Activated CD4-positive, alpha-beta memory T cell treated with anti-CD3 and anti-CD28 coated beads for 36 hours (primary cell): ENCODE measurements at regions not wholly inside any gene's neighbourhood (a gene's known extent, or its start where the extent isn't known, plus 50 kb on each side); places are given as distances from the start of the nearest gene placed in this dataset.

Experiments
- CTCF ChIA-PET: fragments of 350-600 bp; sonication (Branson Sonifier 250); formaldehyde crosslinking; loops from one replicate; lab custom pipeline; 2021; ENCODE audit warnings: antibody characterized with exemption, inconsistent platforms; lab: Charles Lee
- POLR2A ChIA-PET: fragments of 350-600 bp; sonication (Branson Sonifier 250); formaldehyde crosslinking; loops from one replicate; lab custom pipeline; 2021; ENCODE audit warnings: antibody characterized with exemption; lab: Charles Lee
- DNase-seq: peaks from one replicate; pipeline ENCODE4 v3.0.0-alpha.2; 2020
- H3K27ac Mint-ChIP-seq: one replicate; pipeline ENCODE4 v1.8.0; 2021; ENCODE audit warnings: mixed read lengths
- H3K27me3 Mint-ChIP-seq: one replicate; pipeline ENCODE4 v1.8.0; 2021; ENCODE audit warnings: mixed read lengths
- H3K36me3 Mint-ChIP-seq: one replicate; pipeline ENCODE4 v1.8.0; 2021; ENCODE audit warnings: mixed read lengths
- H3K4me1 Mint-ChIP-seq: one replicate; pipeline ENCODE4 v1.8.0; 2021; ENCODE audit warnings: low read depth, mixed read lengths
- H3K4me3 Mint-ChIP-seq: one replicate; pipeline ENCODE4 v1.8.0; 2021; ENCODE audit warnings: mild to moderate bottlenecking, mixed read lengths
- H3K9me3 Mint-ChIP-seq: one replicate; pipeline ENCODE4 v1.8.0; 2021; ENCODE audit warnings: mixed read lengths
- intact Hi-C: fragments of 100-400 bp; cut with micrococcal nuclease; formaldehyde crosslinking; loops from one replicate; pipeline ENCODE4 v1.15.1; 2023

DNA sequence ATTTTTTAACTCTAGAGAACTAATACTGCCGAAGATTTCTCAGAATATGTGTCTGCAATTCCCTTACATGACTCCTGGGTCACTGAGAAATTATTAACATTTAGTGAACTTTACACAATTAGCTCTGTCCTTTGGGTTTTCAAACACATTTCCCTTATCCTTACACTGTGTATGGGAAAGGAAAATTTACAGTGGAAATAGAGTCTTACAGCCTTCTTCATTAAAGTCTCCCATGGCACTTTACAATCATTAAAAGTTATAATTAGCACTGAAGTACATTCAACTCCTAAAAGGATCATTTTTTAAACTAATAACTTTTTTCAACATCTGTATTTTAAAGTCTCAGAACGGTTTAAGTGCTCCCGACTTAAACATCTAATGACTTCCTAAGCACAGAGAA is 627.5 kb upstream of the TYRP1 start:
- no peaks in the 10 kb centered on the region for H3K27me3 Mint-ChIP-seq
- no peak for DNase-seq
- H3K9me3 Mint-ChIP-seq: peaks cover 33% of the 10 kb centered on the region
- intact Hi-C loops: no loop called here
- no peaks in the 10 kb centered on the region for H3K36me3 Mint-ChIP-seq
- ChIA-PET CTCF (no interaction called here), POLR2A (no interaction called here)
- no peak overlapping the region for H3K27ac Mint-ChIP-seq
- no peak overlapping the region for H3K4me3 Mint-ChIP-seq
- H3K4me1 Mint-ChIP-seq: no peaks in the 10 kb centered on the region

DNA sequence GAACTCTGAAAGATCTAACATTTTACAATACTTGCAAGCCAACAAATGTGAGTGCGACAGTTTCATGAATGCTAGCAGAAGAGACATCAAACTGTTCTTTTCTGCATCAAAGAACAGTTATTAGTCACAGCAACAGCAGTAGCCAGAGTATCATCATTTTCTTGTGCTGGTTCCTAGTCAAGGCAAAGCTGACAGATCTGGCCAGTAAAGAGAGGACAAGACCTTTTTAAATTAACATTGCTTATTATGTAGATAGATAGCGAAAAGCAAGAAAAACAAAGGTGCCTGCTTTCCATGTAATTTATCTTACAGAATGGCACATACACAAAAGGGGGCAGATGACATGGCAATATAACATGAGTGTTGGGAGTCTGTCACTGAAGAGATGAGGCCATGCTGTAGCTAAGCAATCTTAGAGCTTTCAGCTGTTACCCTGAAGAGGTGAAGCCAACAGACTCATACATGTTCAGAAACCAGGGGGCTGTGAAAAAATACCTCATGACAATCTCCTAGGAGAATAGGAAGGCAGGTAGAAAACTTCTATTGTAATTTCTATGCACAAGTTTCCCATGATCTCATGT is 626.6 kb upstream of the TYRP1 start:
- DNase-seq: no peak
- H3K9me3 Mint-ChIP-seq: peaks cover 32% of the 10 kb centered on the region
- H3K4me1 Mint-ChIP-seq: no peaks in the 10 kb centered on the region
- no peak overlapping the region for H3K27ac Mint-ChIP-seq
- no peaks in the 10 kb centered on the region for H3K27me3 Mint-ChIP-seq
- H3K36me3 Mint-ChIP-seq: no peaks in the 10 kb centered on the region
- intact Hi-C loops: no loop called here
- CTCF ChIA-PET: no interaction called here
- no peak overlapping the region for H3K4me3 Mint-ChIP-seq
- POLR2A ChIA-PET: no interaction called here

DNA sequence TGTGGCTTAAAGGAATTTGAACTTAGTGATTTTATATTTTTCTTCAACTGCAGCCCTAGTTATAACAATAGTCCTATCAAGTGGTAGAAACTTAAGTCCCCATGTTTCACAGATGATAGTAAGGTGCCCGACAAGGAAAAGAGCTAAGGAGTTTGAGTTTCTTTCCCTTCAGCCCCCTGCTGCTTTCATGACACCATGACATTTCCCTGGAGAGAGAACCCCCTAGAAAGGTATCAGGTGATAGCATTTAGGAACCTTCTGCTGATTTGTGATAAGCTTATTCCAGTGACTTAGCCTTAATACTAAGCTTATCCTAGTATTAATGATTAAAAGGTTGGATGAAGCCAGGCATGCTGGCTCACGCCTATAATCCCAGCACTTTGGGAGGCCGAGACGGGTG is 623.8 kb upstream of the TYRP1 start:
- Mint-ChIP-seq H3K4me1 (no peaks in the 10 kb centered on the region), H3K4me3 (no peak overlapping the region), H3K9me3 (peaks cover 34% of the 10 kb centered on the region), H3K27me3 (no peaks in the 10 kb centered on the region), H3K36me3 (no peaks in the 10 kb centered on the region), H3K27ac (no peak overlapping the region)
- intact Hi-C loops: no loop called here
- ChIA-PET POLR2A (no interaction called here), CTCF (no interaction called here)
- no peak for DNase-seq

DNA sequence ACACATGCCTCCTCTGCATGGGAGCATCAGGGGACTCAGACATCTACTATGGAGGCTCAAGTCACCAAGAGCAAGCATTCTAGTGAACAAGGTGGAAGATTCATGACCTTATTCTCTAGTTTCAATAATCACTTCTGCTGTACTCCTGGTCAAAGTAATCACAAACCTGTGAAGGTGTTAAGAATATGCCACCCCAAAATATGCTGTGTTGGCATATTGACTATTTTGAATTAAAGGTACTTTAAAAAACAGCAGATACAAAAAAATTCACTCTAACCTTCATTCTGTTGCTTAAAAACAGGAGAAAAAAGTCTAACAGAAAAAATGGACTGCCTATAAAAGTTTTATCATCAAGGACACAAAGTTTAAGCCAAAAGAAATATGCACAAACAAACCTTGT is 607.8 kb upstream of the TYRP1 start:
- POLR2A ChIA-PET: no interaction called here
- intact Hi-C loops: no loop called here
- no peak overlapping the region for H3K27ac Mint-ChIP-seq
- H3K27me3 Mint-ChIP-seq: no peaks in the 10 kb centered on the region
- no peak overlapping the region for H3K4me3 Mint-ChIP-seq
- peaks cover 55% of the 10 kb centered on the region for H3K9me3 Mint-ChIP-seq
- DNase-seq: no peak
- CTCF ChIA-PET: no interaction called here
- no peaks in the 10 kb centered on the region for H3K4me1 Mint-ChIP-seq
- no peaks in the 10 kb centered on the region for H3K36me3 Mint-ChIP-seq

DNA sequence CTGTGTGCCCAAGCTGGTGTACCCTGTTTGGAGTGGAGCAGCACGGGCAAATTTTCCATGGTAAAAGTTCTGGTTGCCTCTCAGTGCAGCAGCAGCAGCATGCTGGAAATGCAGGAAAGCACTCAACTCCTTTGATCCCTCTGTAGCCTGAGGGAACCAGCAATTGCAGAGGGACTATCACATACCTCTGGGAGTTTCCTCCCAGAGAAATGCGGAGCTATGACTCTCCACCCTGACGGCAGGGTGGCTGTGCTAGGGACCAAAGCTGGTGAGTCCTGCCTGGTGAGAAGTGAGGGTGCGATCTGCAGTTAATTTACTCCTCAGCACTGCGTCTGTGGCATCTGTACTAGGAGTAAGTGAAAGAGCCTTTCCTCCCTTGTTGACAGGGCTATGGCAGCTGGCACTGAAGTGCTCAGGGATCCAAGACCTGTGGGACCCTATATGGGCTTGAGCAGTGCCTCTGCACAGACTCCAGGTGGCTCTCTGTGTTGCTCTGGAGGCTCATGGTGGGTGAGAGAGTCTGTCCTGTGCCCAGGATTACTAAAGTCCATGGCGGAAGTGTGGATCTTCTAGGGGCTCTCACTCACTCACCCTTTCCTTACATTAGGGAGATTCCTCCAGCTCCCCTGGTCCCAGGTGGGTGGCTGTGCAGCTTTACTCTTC is 601.2 kb upstream of the TYRP1 start:
- DNase-seq: no peak
- ChIA-PET CTCF (no interaction called here), POLR2A (no interaction called here)
- Mint-ChIP-seq H3K36me3 (no peaks in the 10 kb centered on the region), H3K4me3 (no peak overlapping the region), H3K4me1 (no peaks in the 10 kb centered on the region), H3K27ac (no peak overlapping the region), H3K27me3 (no peaks in the 10 kb centered on the region), H3K9me3 (peaks cover 39% of the 10 kb centered on the region)
- intact Hi-C loops: no loop called here

DNA sequence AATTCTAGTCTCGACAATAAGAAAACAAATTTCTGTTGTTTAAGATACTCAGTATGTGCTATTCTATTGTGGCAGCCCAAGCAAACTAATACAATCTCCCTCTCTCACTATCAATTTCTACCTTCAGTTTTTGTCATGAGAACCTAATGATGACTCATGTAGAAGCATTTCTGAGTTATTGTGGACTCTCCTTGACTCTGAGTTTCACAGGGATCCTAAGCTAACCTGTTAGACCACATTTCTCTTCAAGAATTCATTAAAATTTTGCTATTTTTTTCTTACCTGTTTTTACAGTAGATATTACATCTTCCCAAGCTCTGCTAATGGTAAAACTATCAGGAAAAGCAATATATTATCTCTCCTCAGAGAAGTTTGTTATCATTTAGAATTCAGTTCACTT is 599.1 kb upstream of the TYRP1 start:
- Mint-ChIP-seq H3K9me3 (peaks cover 26% of the 10 kb centered on the region), H3K27me3 (no peaks in the 10 kb centered on the region), H3K4me3 (no peak overlapping the region), H3K27ac (no peak overlapping the region), H3K4me1 (no peaks in the 10 kb centered on the region), H3K36me3 (no peaks in the 10 kb centered on the region)
- CTCF ChIA-PET: no interaction called here
- intact Hi-C loops: no loop called here
- POLR2A ChIA-PET: no interaction called here
- DNase-seq: no peak

DNA sequence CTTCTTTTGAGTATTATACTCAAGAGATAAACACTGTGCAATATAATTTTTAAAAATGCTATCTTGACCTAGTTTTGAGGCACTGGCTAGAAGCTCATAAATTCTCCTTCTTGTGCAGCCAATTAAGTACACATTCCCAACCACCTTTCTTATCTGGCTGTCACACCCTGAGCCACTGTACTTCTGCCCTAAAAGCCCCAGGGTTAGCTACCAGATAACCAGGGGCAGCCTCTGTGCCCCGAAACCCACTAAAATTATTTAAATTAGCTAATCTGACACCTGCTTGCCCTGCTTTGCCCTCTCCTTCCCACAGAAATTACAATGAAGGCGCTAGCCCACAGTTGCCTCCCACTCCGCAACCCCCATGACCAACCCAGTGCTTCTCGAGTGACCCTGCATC is 597.3 kb upstream of the TYRP1 start:
- no peaks in the 10 kb centered on the region for H3K36me3 Mint-ChIP-seq
- no peak for DNase-seq
- H3K4me3 Mint-ChIP-seq: no peak overlapping the region
- H3K27me3 Mint-ChIP-seq: no peaks in the 10 kb centered on the region
- POLR2A ChIA-PET: no interaction called here
- peaks cover 15% of the 10 kb centered on the region for H3K9me3 Mint-ChIP-seq
- H3K27ac Mint-ChIP-seq: no peak overlapping the region
- intact Hi-C loops: no loop called here
- H3K4me1 Mint-ChIP-seq: no peaks in the 10 kb centered on the region
- CTCF ChIA-PET: no interaction called here

DNA sequence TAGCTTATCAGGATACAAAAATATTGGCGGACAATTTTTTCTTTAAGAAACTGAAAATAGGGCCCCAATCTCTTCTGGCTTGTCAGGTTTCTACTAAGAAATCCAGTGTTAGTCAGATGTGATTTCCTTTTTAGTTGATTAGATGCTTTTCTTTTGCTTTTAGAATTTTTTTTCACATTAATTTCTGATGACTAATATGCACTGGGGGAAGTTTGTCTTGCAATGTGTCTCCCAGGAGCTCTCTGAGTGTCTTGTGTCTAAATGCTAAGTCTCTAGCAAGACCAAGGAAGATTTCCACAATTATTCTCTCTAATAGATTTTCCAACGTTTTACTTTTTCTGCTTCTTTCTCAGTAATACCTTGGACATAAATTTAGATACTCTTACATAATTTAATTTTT is 559.8 kb upstream of the TYRP1 start:
- no peaks in the 10 kb centered on the region for H3K27me3 Mint-ChIP-seq
- intact Hi-C loops: no loop called here
- ChIA-PET CTCF (no interaction called here), POLR2A (no interaction called here)
- DNase-seq: no peak
- H3K27ac Mint-ChIP-seq: no peak overlapping the region
- no peak overlapping the region for H3K4me3 Mint-ChIP-seq
- no peaks in the 10 kb centered on the region for H3K36me3 Mint-ChIP-seq
- H3K4me1 Mint-ChIP-seq: no peaks in the 10 kb centered on the region
- H3K9me3 Mint-ChIP-seq: peaks cover 37% of the 10 kb centered on the region

DNA sequence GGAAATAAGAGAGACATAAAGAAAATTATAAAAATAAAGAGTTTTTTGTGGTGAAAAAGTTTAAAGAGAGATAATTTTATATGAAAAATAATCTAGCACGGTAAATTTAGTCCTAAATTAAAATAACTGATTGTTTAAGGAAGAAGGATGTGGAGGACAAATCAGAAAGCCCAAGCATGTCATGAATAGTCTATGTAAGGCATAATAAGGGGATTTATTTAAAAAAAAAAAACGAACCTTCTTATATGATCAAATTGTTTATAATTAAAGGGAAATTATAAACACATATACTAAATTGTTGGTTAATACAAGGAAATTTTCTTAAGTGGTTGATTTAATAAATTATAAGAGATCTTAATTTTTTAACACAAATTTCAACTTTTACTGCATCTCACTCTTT is 551.8 kb upstream of the TYRP1 start:
- intact Hi-C loops: no loop called here
- Mint-ChIP-seq H3K27me3 (no peaks in the 10 kb centered on the region), H3K9me3 (peaks cover 34% of the 10 kb centered on the region), H3K36me3 (no peaks in the 10 kb centered on the region), H3K27ac (no peak overlapping the region), H3K4me1 (no peaks in the 10 kb centered on the region), H3K4me3 (no peak overlapping the region)
- POLR2A ChIA-PET: no interaction called here
- no peak for DNase-seq
- CTCF ChIA-PET: no interaction called here

DNA sequence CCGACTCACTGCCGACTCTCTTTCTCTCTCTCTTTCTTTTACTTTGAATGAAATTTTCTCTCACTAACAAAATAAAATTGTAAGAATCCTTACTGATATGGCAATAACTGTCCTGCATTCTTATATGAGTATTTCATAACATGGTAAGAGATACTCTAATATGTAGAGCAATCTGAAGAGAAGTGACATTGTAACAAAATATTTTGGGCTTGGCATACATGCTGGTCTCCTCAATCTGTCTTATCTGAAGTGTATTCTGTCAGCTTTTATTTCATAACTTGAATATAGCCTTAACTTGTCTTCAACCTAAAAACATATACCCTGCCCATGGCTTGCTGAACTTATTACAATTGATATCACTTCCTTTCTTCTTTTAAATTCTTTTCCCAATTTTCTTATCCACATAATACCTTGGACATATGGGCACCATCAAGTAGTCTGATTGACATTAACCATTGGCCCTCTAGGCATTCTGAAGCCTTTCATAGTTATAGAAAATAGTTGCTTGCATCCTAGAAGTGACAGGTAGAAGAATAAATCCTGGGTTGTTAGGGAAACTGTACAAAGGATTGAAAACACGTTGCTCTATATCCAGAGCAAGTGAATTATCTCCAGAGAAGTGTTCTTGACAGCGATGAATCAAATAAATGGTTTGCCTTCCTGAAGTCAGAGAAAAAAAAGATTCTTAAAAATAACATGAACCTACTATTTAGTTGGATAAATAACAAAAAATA is 537.6 kb upstream of the TYRP1 start:
- no peak overlapping the region for H3K4me3 Mint-ChIP-seq
- CTCF ChIA-PET: no interaction called here
- peaks cover 33% of the 10 kb centered on the region for H3K9me3 Mint-ChIP-seq
- no peak overlapping the region for H3K27ac Mint-ChIP-seq
- H3K36me3 Mint-ChIP-seq: no peaks in the 10 kb centered on the region
- intact Hi-C loops: no loop called here
- no peaks in the 10 kb centered on the region for H3K27me3 Mint-ChIP-seq
- no peaks in the 10 kb centered on the region for H3K4me1 Mint-ChIP-seq
- no peak for DNase-seq
- POLR2A ChIA-PET: no interaction called here

DNA sequence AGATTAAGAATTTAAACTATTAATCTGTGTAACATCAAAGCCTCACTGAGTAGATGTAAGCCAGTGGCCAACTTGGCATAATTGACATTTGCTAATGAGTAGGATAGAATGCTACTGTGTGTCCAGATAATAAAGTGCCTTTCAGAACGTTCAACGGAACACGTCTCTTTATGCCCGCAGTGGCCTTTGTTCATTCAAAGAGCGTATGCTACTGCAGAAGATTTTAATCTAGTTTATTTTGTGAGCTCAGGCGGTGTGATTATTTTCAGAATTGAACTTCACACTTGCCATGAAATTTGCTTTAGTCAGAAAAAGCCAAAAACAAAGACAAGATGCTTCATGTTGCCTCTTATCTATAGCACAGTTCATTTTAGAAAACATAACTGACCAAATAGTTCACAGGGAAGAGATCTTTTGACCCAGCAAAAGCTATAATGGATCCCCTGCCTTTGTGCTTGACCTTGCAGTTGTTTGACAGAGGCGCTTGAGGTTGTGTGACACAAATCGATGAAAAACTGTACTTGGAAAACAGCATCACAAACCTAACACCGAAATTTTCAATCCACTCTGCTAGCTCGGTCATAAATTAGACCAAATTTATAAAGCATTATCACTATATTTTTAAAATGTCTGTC is 530.9 kb upstream of the TYRP1 start:
- Mint-ChIP-seq H3K36me3 (no peaks in the 10 kb centered on the region), H3K27ac (no peak overlapping the region), H3K9me3 (peaks cover 15% of the 10 kb centered on the region), H3K27me3 (no peaks in the 10 kb centered on the region), H3K4me3 (no peak overlapping the region), H3K4me1 (no peaks in the 10 kb centered on the region)
- CTCF ChIA-PET: no interaction called here
- POLR2A ChIA-PET: no interaction called here
- DNase-seq: no peak
- intact Hi-C loops: no loop called here

DNA sequence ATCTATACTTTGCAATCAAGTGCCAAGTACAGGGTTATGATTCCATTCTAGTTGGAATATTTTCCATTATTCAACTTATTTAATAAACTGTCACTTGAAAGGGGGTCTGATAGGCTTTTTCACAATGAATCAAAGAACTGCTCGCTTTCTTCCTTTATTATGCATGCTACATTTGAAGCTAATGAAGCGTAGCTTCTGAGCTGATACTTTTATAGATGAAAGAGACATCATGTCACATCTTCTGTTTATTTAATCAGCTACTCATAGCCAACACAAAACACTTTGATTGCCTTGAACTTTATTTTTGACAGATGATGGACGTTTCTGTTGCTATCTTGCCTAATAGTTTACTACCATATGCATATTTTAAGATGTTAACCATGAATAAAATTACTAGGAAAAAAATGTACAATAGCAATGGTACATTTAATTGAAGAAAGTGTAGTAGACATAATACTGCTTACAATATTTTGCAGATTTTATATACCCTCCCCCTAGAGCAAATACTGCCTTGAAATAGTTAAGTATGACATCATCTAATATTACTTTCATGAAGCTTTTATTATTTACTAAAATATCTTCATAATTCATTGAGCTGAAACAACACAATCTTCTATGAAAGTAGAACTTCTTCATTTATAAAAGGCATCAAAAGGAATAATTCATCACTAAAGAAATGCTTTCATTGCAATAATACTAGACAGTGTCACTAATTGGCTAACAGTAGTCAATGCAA is 529.3 kb upstream of the TYRP1 start:
- ChIA-PET CTCF (no interaction called here), POLR2A (no interaction called here)
- no peak overlapping the region for H3K4me3 Mint-ChIP-seq
- DNase-seq: no peak
- peaks cover 19% of the 10 kb centered on the region for H3K9me3 Mint-ChIP-seq
- no peak overlapping the region for H3K27ac Mint-ChIP-seq
- intact Hi-C loops: no loop called here
- no peaks in the 10 kb centered on the region for H3K4me1 Mint-ChIP-seq
- no peaks in the 10 kb centered on the region for H3K27me3 Mint-ChIP-seq
- no peaks in the 10 kb centered on the region for H3K36me3 Mint-ChIP-seq
